IMR-90 (cell line): ENCODE measurements at regions not wholly inside any gene's neighbourhood (a gene's known extent, or its start where the extent isn't known, plus 50 kb on each side); places are given as distances from the start of the nearest gene placed in this dataset.
A peak's percentile ranks its signal among the peaks of the same experiment; 100 is the strongest.

ENCODE experiments used
- ATAC-seq: fragments of 200-7000 bp; cut with Tn5 transposase; 2 replicates; pipeline ENCODE4 v1.9.1; 2020; ENCODE audit warnings: low read depth, mild to moderate bottlenecking, moderate library complexity
- BruUV-seq: library from RNA; stranded (reverse); fragments of 400-500 nt; replicated peaks from 2 replicates; lab custom pipeline; 2021; lab: Mats Ljungman, UMichigan
- CTCF ChIA-PET: fragments of 300-600 bp; formaldehyde crosslinking; extraction: SDS; loops from one replicate; lab custom pipeline; 2021; ENCODE audit warnings: antibody characterized with exemption; lab: Yijun Ruan, JAX
- POLR2A ChIA-PET: fragments of 300-600 bp; sonication (Branson Sonifier 250); formaldehyde crosslinking; loops from one replicate; lab custom pipeline; 2022; ENCODE audit warnings: antibody characterized with exemption; ENCODE audit not compliant: unreplicated experiment; lab: Charles Lee
- DNase-seq: peaks from one replicate; pipeline ENCODE4 v3.0.0; 2013
- H2AFZ ChIP-seq: replicated peaks from 2 replicates; pipeline ENCODE3; 2013; ENCODE audit warnings: low read length, mild to moderate bottlenecking; ENCODE audit not compliant: poor library complexity
- H2AK5ac ChIP-seq: 2 replicates; pipeline ENCODE4 v1.6.1; 2013; ENCODE audit warnings: low read depth, low read length, inconsistent platforms
- H2AK9ac ChIP-seq: replicated peaks from 2 replicates; pipeline ENCODE3; 2013; ENCODE audit warnings: mild to moderate bottlenecking, low read depth, low read length, moderate library complexity; ENCODE audit not compliant: poor library complexity
- H2BK120ac ChIP-seq: 2 replicates; pipeline ENCODE4 v1.6.1; 2013; ENCODE audit warnings: low read depth, low read length, inconsistent platforms
- H2BK15ac ChIP-seq: 3 replicates; pipeline ENCODE4 v1.6.1; 2013; ENCODE audit warnings: low read depth, low read length, inconsistent platforms
- H2BK20ac ChIP-seq: 2 replicates; pipeline ENCODE4 v1.6.1; 2013; ENCODE audit warnings: low read depth, mild to moderate bottlenecking, inconsistent platforms, low read length, moderate library complexity
- H2BK5ac ChIP-seq: 2 replicates; pipeline ENCODE4 v1.6.1; 2013; ENCODE audit warnings: mild to moderate bottlenecking, low read depth, low read length, inconsistent platforms; ENCODE audit not compliant: poor library complexity, severe bottlenecking
- H3K14ac ChIP-seq: replicated peaks from 2 replicates; pipeline ENCODE4 v1.6.1; 2013; ENCODE audit warnings: low read depth, low read length, inconsistent platforms
- H3K18ac ChIP-seq: 2 replicates; pipeline ENCODE4 v1.6.1; 2013; ENCODE audit warnings: low read depth, low read length, control low read depth
- H3K23ac ChIP-seq: 2 replicates; pipeline ENCODE4 v1.6.1; 2013; ENCODE audit warnings: low read depth, low read length, inconsistent platforms
- H3K27ac ChIP-seq: 2 replicates; pipeline ENCODE4 v1.5.1; 2013; ENCODE audit warnings: mild to moderate bottlenecking, control low read depth, low read length; ENCODE audit not compliant: insufficient read depth
- H3K27me3 ChIP-seq: 2 replicates; pipeline ENCODE4 v1.6.1; 2013; ENCODE audit warnings: low read length; ENCODE audit not compliant: control insufficient read depth, insufficient read depth
- H3K36me3 ChIP-seq: 2 replicates; pipeline ENCODE4 v1.6.1; 2013; ENCODE audit warnings: low read length, mixed read lengths; ENCODE audit not compliant: control insufficient read depth, insufficient read depth
- H3K4ac ChIP-seq: 2 replicates; pipeline ENCODE4 v1.6.1; 2013; ENCODE audit warnings: low read depth, low read length, inconsistent platforms
- H3K4me1 ChIP-seq: 2 replicates; pipeline ENCODE4 v1.6.1; 2013; ENCODE audit warnings: low read length, mixed read lengths; ENCODE audit not compliant: control insufficient read depth, insufficient read depth
- H3K4me2 ChIP-seq: 2 replicates; pipeline ENCODE4 v1.6.1; 2013; ENCODE audit warnings: low read depth, mild to moderate bottlenecking, control low read depth, low read length, moderate library complexity
- H3K4me3 ChIP-seq: 2 replicates; pipeline ENCODE4 v1.5.1; 2013; ENCODE audit warnings: low read depth, mild to moderate bottlenecking, control low read depth, low read length, moderate library complexity; ENCODE audit not compliant: insufficient read depth
- H3K56ac ChIP-seq: 2 replicates; pipeline ENCODE4 v1.6.1; 2013; ENCODE audit warnings: low read length, inconsistent platforms; ENCODE audit not compliant: insufficient read depth; ENCODE audit errors: extremely low read depth
- H3K79me1 ChIP-seq, 2 experiments: 2 replicates each; pipeline ENCODE4 v1.6.1; 2013; ENCODE audit warnings: low read length in 2 of 2, inconsistent platforms in 1 of 2, low read depth in 1 of 2
- H3K9ac ChIP-seq: 2 replicates; pipeline ENCODE4 v1.6.1; 2013; ENCODE audit warnings: low read depth, low read length, control low read depth
- H3K9me1 ChIP-seq: 2 replicates; pipeline ENCODE4 v1.6.1; 2013; ENCODE audit warnings: low read length, inconsistent platforms; ENCODE audit not compliant: insufficient read depth
- H3K9me3 ChIP-seq: 2 replicates; pipeline ENCODE4 v1.6.1; 2013; ENCODE audit warnings: low read length; ENCODE audit not compliant: control insufficient read depth, insufficient read depth
- H4K20me1 ChIP-seq: 2 replicates; pipeline ENCODE4 v1.6.1; 2013; ENCODE audit warnings: low read length, inconsistent platforms; ENCODE audit not compliant: insufficient read depth
- H4K5ac ChIP-seq: 2 replicates; pipeline ENCODE4 v1.6.1; 2013; ENCODE audit warnings: mild to moderate bottlenecking, low read depth, low read length, control low read depth
- H4K8ac ChIP-seq, 2 experiments: 2 replicates each; pipeline ENCODE4 v1.6.1; 2013; ENCODE audit warnings: low read depth in 2 of 2, low read length in 2 of 2, control low read depth in 1 of 2, inconsistent platforms in 1 of 2
- H4K91ac ChIP-seq: 2 replicates; pipeline ENCODE4 v1.6.1; 2013; ENCODE audit warnings: low read depth, low read length, inconsistent platforms; ENCODE audit not compliant: insufficient read depth
- CEBPB ChIP-seq: IDR thresholded peaks from 2 replicates; pipeline ENCODE4 v1.6.1; 2012; ENCODE audit warnings: low read depth, low read length, improper control_type of control experiment
- NFE2L2 ChIP-seq: fragments of 150-350 bp; IDR thresholded peaks from 2 replicates; pipeline ENCODE4 v1.6.1; 2016; ENCODE audit warnings: low read depth, mild to moderate bottlenecking, low read length
- RAD21 ChIP-seq: IDR thresholded peaks from 2 replicates; pipeline ENCODE4 v1.6.1; 2012; ENCODE audit warnings: low read length, improper control_type of control experiment
- USF2 ChIP-seq: fragments of 150-350 bp; IDR thresholded peaks from 2 replicates; pipeline ENCODE4 v1.6.1; 2017; ENCODE audit warnings: mild to moderate bottlenecking, antibody characterized with exemption, low read length, low read depth
- WGBS, 2 experiments: methylation state at CpG; one replicate each; pipeline versions ENCODE4 v1.1.5 to v1.1.7; 2013; ENCODE audit warnings: missing lambda C conversion rate in 2 of 2; ENCODE audit not compliant: insufficient read length in 1 of 2; ENCODE audit errors: extremely low coverage in 2 of 2; 5-methylcytosine and 5-hydroxymethylcytosine counted together
- dilution Hi-C: fragments of 300-500 bp; cut with HindIII; formaldehyde crosslinking; loops from one replicate; pipeline ENCODE4 v1.14.3; 2018; ENCODE audit warnings: low sequenced_read_pairs; ENCODE audit not compliant: unreplicated experiment
- in situ Hi-C: fragments of 300-500 bp; cut with MboI; formaldehyde crosslinking; loops from 3 replicates; pipeline ENCODE4 v1.14.3; 2019; ENCODE audit warnings: low sequenced_read_pairs, inconsistent platforms, mixed read lengths
- intact Hi-C: fragments of 100-400 bp; cut with micrococcal nuclease; formaldehyde crosslinking; loops from 2 replicates; pipeline ENCODE4 v1.10.0; 2022
- TF ChIP-seq, protein P1 (sequence below): conservative IDR thresholded peaks from 2 replicates; pipeline ENCODE4 v1.5.1; 2012; ENCODE audit warnings: mild to moderate bottlenecking, low read depth, low read length, improper control_type of control experiment

DNA sequence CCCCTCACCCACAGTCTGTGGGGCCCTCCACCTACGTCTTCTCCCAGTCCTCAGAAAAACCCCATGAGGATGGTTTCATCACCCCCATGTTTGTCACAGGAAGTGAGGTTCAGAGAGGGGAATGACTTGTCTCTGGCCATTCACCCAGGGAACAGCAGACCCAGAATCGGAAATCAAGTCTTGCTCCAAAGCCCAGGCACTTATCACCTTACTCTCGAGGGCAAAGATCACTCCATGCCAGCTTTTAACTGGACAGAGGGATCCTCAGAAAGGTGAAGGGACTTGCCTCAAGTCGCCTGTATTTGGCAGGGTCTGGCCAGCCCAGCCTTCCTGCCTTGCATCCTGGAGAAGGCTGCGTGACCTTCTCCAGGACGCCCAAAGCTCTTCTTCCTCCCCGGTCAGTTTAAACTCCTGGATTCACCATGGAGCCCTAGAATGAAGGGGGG is 57.9 kb upstream of the SSBP3 start (continued):
- TF ChIP-seq USF2: no peak
- TF ChIP-seq CEBPB: no peak

DNA sequence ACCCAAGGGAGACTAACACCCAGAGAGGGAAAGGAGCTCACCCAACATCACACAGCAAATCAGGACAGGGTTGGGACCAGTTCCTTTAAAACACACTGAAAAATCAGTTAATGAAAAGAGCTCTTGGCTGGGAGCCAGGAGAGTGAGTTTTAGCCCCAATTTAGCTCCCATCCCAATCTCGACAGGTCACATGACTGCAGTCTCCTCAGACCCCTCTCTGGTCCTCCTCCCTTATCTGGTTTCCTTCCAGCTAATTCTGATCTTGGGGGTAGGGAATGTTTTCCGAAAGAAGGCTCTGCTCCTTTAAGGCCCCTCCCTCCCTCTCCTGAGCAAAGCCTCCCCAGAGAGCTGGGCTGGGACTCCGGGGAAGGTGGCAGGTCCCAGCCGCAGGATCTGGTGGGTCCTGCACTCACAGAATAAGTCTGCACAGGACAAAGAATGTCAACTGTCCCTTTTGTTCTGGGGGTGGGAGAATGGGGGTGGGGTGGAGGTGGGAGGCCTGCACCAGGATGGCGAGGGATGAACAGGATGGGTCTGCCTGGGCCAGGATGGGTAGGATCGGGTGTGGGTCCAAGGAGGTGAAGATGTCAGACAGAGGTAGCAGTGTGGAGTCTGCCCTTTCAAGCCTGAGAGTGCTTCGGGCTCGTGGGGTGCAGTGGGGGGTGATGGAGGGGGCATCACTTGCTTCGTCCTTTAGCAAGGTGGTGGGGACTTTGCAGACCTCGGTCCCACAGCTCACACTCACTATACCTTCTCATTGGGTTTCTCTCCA is 57.3 kb upstream of the SSBP3 start:
- Histone ChIP-seq H3K4ac (no peak overlapping the region), H3K36me3 (no peaks in the 10 kb centered on the region), H3K23ac (no peak overlapping the region), H3K4me2 (no peak overlapping the region), H2AFZ (peak overlapping the region; percentile 4), H4K8ac (no peak overlapping the region), H2BK5ac (no peak overlapping the region), H2BK15ac (no peak overlapping the region), H4K20me1 (no peaks in the 10 kb centered on the region), H3K27ac (no peak overlapping the region), H3K27me3 (peaks cover 10% of the 10 kb centered on the region), H3K4me1 (no peaks in the 10 kb centered on the region; the same call in 1 of the 2 replicates), H2BK20ac (no peak overlapping the region), H4K5ac (no peak overlapping the region), H3K14ac (no peak overlapping the region), H4K91ac (no peak overlapping the region), H3K9me3 (no peaks in the 10 kb centered on the region), H3K9ac (no peak overlapping the region), H3K18ac (no peak overlapping the region), H2AK5ac (0 out of 2 replicates have a peak overlapping the region, but pooled peaks have one; percentile 39), H3K79me1 (no peaks in the 10 kb centered on the region), H3K9me1 (peaks cover 2% of the 10 kb centered on the region; the same call in 1 of the 2 replicates), H3K56ac (no peak overlapping the region), H2AK9ac (no peak overlapping the region), H2BK120ac (no peak overlapping the region), H3K4me3 (no peak overlapping the region)
- ATAC-seq (no peak), DNase-seq (no peak)
- BruUV-seq: no TSS peak
- no CpG with 5 or more reads among the region's 10 CpGs for WGBS, 2 experiments
- ChIA-PET POLR2A (no interaction called here), CTCF (no interaction called here)
- TF ChIP-seq CEBPB: no peak
- TF ChIP-seq RAD21: no peak
- no peak for TF ChIP-seq NFE2L2
- TF ChIP-seq, protein P1, sequence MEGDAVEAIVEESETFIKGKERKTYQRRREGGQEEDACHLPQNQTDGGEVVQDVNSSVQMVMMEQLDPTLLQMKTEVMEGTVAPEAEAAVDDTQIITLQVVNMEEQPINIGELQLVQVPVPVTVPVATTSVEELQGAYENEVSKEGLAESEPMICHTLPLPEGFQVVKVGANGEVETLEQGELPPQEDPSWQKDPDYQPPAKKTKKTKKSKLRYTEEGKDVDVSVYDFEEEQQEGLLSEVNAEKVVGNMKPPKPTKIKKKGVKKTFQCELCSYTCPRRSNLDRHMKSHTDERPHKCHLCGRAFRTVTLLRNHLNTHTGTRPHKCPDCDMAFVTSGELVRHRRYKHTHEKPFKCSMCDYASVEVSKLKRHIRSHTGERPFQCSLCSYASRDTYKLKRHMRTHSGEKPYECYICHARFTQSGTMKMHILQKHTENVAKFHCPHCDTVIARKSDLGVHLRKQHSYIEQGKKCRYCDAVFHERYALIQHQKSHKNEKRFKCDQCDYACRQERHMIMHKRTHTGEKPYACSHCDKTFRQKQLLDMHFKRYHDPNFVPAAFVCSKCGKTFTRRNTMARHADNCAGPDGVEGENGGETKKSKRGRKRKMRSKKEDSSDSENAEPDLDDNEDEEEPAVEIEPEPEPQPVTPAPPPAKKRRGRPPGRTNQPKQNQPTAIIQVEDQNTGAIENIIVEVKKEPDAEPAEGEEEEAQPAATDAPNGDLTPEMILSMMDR: no peak
- in situ Hi-C loops: no loop called here
- intact Hi-C loops: no loop called here
- dilution Hi-C loops: no loop called here
